GM12864 (cell line): ENCODE measurements at regions not wholly inside any gene's neighbourhood (a gene's known extent, or its start where the extent isn't known, plus 50 kb on each side); places are given as distances from the start of the nearest gene placed in this dataset.
"Not testable (repeated sequence)": the region's sequence is repeated elsewhere in the genome, so short reads cannot be mapped to it uniquely, and the experiment has no call there.

ENCODE experiments used
- DNase-seq: peaks from one replicate; pipeline ENCODE4 v3.0.0-alpha.2; 2011; ENCODE audit warnings: low read depth
- H3K4me3 ChIP-seq: 2 replicates; pipeline ENCODE4 v1.5.1; 2011; ENCODE audit warnings: mild to moderate bottlenecking, low read depth, low read length, control low read depth
- TF ChIP-seq, protein P1 (sequence below): IDR thresholded peaks from 2 replicates; pipeline ENCODE4 v1.5.1; 2011; ENCODE audit warnings: low read depth, mild to moderate bottlenecking, moderate library complexity, low read length, control low read depth, inconsistent platforms; ENCODE audit errors: missing control alignments

DNA sequence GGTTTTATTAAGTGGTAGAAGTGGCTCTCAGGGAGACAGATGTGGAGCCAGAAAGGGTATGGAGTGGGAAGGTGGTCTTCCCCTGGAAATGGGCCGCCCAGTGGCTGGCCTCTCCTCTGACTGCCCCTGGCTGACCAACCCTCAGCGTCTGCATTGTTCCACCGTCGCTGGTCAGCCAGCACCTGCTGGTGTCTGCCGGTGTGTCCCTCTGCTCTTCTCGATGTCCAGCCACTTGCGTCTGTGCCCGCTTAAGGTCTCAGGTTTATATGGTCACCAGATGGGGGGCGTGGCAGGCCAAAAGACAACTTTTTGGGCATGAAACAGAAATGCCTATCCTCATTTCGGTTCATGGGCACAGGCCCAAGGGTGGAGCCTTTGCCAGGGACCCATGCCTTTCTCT, 1221.5 kb downstream of the JRKL start:
- no peak for DNase-seq
- TF ChIP-seq, protein P1, sequence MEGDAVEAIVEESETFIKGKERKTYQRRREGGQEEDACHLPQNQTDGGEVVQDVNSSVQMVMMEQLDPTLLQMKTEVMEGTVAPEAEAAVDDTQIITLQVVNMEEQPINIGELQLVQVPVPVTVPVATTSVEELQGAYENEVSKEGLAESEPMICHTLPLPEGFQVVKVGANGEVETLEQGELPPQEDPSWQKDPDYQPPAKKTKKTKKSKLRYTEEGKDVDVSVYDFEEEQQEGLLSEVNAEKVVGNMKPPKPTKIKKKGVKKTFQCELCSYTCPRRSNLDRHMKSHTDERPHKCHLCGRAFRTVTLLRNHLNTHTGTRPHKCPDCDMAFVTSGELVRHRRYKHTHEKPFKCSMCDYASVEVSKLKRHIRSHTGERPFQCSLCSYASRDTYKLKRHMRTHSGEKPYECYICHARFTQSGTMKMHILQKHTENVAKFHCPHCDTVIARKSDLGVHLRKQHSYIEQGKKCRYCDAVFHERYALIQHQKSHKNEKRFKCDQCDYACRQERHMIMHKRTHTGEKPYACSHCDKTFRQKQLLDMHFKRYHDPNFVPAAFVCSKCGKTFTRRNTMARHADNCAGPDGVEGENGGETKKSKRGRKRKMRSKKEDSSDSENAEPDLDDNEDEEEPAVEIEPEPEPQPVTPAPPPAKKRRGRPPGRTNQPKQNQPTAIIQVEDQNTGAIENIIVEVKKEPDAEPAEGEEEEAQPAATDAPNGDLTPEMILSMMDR: no peak
- H3K4me3 ChIP-seq: no peak overlapping the region

DNA sequence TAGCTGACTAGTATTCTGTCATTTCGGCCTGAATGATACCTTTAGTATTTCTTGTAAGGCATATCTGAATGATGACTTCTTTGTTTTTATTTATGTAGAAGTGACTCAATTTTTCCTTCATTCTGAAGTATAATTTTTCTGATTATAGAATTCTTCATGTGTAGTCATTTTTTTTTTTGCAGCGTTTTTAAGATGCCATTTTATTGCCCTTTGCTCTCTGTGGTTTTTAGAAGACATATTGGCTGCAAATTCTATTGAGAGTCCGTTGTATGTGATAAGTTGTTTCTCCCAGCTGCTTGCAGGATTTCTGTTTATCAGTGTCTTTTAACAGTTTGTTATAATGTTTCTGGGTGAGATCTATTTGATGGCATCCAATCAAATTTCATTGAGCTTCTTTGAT, 1224.8 kb downstream of the JRKL start:
- TF ChIP-seq, protein P1: no peak
- DNase-seq: no peak
- H3K4me3 ChIP-seq: no peak overlapping the region

DNA sequence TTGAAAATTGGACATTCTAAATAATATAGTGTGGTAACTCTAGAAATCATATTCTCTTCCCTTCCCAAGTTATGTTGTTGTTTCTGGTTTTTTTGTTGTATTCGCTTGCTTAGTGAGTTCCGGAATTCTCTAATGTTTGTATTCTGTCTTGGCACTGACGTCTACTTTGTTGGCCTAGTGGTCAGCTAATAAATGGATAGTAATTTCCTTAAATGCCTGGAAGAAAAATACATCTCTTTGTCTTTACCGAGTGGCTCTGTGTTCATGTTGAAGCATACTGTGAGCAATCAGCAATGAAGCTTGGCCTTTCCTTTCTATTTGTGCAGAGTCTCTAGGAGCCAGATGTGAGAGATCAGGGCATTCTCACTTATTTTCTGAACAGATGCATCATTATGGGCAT, 1225.7 kb downstream of the JRKL start:
- no peak for DNase-seq
- TF ChIP-seq, protein P1: no peak
- no peak overlapping the region for H3K4me3 ChIP-seq

DNA sequence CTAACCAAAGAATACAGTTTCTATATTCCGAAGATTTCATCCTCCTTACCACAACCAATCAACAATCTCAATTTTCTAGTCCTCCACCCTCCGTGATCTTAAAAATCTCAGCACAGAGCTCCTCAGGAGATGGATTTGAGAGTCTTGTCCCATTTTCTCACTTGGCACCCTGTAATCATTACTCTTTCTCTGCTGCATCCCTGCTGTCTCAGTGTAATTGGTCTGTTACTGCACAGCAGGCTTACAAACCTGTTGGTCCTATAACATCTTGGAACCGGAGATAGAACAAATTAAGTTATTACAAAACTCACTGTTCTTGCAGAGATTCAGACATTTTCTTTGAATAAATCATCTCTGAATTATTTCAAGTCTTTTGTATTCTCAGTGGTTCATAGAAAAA, 1227.2 kb downstream of the JRKL start:
- no peak overlapping the region for H3K4me3 ChIP-seq
- no peak for DNase-seq
- TF ChIP-seq, protein P1: no peak

DNA sequence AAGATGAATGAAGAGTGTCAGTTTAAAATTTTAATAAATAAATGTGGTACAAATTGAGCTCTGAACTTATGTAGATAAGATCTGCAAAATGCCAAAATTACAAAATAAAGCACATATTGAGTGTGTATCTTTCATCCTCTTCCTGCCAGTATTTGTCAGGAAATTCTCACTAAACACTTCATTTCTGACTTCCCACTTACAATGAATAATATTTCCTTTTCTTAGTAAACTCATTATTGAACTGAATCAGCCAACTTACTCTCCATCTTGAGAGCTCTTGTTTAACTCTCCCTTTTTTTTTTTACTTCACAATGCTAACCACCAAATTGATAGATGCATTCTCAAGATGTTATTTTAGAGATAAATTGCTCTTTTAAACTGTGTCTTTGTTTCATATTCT, 1230.2 kb downstream of the JRKL start:
- H3K4me3 ChIP-seq: no peak overlapping the region
- TF ChIP-seq, protein P1: no peak
- no peak for DNase-seq

DNA sequence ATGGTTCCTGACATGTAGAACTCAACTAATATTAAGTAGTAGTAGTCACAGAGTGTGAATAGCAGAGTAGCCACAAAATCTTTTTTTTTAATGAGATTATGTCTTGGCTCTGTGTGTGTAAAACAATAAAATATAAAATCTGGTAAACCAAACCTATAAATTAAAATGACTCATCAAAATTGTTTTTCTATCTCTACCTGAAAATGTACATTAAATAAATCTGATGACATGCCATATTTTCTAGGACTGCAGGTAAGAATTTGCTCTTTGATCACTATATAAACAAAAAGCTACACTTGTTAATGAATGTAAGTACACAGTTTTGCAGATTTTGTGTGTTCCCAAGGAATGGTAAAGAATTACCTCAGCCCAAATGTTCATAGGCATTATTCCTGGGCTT, 1231.5 kb downstream of the JRKL start:
- DNase-seq: no peak
- no peak overlapping the region for H3K4me3 ChIP-seq
- TF ChIP-seq, protein P1: no peak

DNA sequence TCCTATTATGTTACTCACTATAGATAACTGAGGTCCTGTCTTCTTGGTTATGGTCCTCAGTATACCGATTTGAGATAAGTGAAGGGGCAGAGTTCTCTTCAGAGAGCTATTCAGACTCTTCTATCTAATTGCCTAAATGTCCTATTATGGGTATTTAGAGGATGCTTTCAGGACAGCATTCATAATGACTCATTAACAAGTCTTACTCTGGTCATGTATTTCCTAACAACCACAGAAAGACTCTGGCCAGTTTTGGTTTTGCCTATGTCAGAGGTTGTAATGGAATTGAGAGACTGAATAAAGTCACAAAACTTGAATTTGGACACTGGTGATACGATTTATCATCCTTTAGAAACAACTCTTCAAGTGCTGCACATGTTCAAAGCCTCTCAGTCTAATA, 1233.0 kb downstream of the JRKL start:
- TF ChIP-seq, protein P1: no peak
- H3K4me3 ChIP-seq: no peak overlapping the region
- DNase-seq: no peak

DNA sequence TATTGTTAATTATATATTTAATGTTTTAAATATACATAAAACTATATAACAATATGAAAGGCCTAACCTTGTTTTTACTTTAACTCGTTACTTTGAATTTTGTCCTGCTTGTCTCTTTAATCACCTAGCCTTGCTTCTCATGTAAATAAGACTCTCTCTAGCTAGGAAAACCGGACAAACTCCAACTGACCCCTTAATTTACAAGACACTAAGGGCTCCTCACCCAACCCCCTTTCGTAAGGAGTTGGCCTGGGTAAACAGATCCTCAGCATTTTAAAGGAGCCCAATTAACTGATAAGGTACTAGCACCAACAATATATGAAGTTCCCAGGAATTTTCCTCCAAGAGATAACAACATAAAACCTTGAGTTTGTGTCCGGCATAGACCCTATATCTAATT, 1246.9 kb downstream of the JRKL start:
- H3K4me3 ChIP-seq, DNase-seq: not testable (repeated sequence)
